ENCODE measurements at regions not wholly inside any gene's neighbourhood (a gene's known extent, or its start where the extent isn't known, plus 50 kb on each side); places are given as distances from the start of the nearest gene placed in this dataset.

DNA sequence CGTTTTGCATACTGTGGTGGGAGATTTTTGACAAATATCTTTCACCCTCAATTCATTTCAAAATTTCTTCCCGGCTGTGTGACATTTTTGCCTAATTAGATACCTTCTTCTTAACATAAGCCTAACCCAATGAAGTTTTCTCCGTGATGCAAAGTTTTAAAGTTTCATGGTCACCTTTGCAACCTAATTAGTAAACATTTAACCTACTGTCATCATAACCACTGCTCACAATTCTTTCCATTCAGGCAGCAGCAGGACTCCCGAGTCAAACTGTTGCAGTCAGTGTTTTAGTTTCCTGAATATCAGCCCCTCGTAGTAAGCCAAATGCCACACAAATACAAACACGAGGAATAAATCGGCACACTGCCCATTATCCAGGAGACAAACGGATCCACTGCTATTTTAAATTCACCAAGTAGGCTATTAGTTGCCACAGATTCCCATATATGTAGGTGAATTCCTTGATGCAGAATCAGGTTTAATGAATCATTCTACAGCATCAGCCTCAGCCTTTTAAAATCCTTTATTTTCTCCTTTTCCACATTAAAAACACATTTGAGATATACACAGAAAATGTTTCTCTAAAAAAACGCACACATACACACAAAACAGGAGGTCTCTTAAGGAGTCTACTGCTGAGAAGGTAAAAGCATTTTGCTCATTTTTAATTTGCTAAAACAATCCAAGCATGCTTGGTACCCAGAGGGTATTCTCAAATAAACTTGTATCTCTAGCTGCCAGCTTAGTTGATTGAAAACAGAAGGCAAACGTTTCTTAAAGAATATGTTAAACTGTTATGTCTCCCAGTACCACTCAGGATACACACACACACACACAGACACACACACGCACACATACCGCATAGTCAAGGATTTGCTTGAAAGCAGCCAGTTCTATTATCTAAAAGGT lies 106.5 kb upstream of the KCTD1 start:
- Histone ChIP-seq H3K36me3 (replicated peaks) (no peaks in the 10 kb centered on the region), H3K4me3 (ENCODE audit: low read depth, low read length) (no peak overlapping the region), H3K27ac (no peak overlapping the region), H3K27me3 (replicated peaks) (peaks cover 28% of the 10 kb centered on the region)
- DNase-seq, result no peak
- TF ChIP-seq, protein P1, sequence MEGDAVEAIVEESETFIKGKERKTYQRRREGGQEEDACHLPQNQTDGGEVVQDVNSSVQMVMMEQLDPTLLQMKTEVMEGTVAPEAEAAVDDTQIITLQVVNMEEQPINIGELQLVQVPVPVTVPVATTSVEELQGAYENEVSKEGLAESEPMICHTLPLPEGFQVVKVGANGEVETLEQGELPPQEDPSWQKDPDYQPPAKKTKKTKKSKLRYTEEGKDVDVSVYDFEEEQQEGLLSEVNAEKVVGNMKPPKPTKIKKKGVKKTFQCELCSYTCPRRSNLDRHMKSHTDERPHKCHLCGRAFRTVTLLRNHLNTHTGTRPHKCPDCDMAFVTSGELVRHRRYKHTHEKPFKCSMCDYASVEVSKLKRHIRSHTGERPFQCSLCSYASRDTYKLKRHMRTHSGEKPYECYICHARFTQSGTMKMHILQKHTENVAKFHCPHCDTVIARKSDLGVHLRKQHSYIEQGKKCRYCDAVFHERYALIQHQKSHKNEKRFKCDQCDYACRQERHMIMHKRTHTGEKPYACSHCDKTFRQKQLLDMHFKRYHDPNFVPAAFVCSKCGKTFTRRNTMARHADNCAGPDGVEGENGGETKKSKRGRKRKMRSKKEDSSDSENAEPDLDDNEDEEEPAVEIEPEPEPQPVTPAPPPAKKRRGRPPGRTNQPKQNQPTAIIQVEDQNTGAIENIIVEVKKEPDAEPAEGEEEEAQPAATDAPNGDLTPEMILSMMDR (IDR thresholded peaks at IDR 0.05; ENCODE audit: low read depth, low read length, missing control alignments), result no peak
- in situ Hi-C loops (cut with HindIII; ENCODE audit: low pct_ligation_motif_present, low sequenced_read_pairs), result no loop called here

DNA sequence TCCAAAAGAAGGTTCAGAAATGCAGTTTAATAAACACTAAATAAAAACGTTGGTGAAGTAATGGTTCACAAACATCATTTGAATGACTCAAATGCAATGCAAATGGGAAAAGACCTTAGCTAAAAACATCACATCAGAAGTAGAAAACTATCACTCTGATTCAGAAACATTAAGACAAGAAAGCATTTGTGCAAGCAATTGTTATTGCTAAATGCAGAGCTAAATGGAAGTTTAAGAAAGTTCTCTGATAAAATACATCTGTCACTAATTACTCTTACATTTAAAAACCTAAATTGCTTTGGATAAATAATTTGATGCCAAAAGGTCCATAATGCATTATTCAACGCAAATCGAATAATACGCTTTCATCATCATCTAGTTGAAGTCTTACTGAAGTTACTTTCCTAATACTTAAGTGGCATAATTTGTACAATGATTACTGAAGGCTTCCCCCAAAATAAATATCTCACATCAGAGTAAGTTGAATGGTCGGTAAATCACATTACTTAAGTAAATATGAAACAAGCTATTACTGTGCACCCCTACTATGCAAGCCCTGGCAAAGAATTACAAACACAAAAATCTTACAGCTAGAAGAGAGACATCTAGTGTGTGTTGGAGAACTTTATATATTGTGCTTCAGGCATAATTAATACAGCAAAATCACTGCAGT lies 105.7 kb upstream of the KCTD1 start:
- in situ Hi-C loops (cut with HindIII; ENCODE audit: low pct_ligation_motif_present, low sequenced_read_pairs), result no loop called here
- Histone ChIP-seq H3K27ac (no peak overlapping the region), H3K4me3 (ENCODE audit: low read depth, low read length) (no peak overlapping the region), H3K36me3 (replicated peaks) (no peaks in the 10 kb centered on the region), H3K27me3 (replicated peaks) (peaks cover 25% of the 10 kb centered on the region)
- TF ChIP-seq, protein P1 (IDR thresholded peaks at IDR 0.05; ENCODE audit: low read depth, low read length, missing control alignments), result no peak
- DNase-seq, result no peak

DNA sequence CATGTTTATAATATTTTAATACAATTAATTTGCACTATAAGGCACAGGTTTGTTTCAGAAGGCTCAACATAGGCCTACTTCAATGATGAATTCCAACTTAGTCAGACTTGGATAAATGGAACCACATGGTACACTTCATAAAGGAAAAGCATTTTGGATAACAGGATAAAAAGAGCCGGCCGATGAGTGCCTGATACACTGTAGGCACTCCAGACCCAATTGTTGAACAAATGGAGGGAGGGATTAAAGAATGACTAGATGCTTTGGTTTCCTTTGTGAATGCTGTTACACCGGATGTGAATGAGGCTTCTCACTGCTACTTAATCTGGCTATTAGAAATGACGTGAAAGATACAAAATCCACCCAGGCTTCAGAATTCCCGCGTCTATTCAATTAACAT lies 104.1 kb upstream of the KCTD1 start:
- no peak overlapping the region for H3K4me3 ChIP-seq (ENCODE audit: low read depth, low read length)
- TF ChIP-seq, protein P1 (IDR thresholded peaks at IDR 0.05; ENCODE audit: low read depth, low read length, missing control alignments), result no peak
- no peaks in the 10 kb centered on the region for H3K36me3 ChIP-seq (replicated peaks)
- no peak for DNase-seq
- H3K27me3 ChIP-seq (replicated peaks), result peaks cover 15% of the 10 kb centered on the region
- H3K27ac ChIP-seq, result no peak overlapping the region
- in situ Hi-C loops (cut with HindIII; ENCODE audit: low pct_ligation_motif_present, low sequenced_read_pairs), result no loop called here

DNA sequence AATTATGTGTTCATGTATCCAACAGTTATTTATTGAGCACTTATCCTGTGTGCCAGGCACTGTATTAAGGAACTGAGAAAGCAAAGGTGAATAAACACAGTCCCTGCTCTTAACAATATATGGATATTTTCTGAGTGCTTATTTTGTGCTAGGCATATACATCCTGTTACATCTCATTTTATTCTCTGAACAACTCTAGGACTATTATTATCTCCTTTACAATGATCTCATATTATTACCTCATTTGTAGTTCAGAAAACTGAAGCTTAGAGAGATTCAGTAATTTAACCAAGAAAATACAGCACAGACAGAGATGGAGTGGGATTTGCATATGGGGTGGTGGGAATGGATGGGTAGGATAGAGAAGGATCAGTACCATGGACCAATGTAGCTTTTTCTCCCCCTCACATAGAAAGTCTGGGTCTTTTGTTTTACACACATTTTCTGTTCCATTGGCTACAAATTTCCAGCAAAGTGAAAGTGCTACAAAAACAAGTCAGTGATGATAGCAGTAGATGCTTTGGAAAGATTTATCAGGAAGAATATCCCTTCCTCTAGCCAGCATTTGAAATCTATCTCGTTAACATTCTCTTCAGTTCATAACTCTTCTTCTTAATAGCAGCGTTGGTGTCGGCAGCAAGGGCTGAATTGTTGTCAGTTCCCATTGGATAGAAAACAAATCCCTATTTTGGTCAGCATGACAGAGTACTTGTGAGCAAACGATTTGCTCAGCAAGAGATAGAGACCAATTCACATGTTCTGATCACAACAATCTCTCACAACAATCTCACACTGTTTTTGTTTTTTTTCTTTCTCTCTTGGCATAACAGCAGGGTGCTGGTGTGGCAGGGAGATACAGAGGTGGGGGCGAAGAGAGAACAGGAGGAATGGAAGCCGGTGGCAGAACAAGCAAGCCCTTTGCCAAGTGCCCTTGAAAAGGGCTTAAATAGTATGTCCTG lies 102.2 kb upstream of the KCTD1 start:
- DNase-seq, result no peak
- Histone ChIP-seq H3K4me3 (ENCODE audit: low read depth, low read length) (no peak overlapping the region), H3K27ac (no peak overlapping the region), H3K36me3 (replicated peaks) (no peaks in the 10 kb centered on the region), H3K27me3 (replicated peaks) (peaks cover 13% of the 10 kb centered on the region)
- TF ChIP-seq, protein P1 (IDR thresholded peaks at IDR 0.05; ENCODE audit: low read depth, low read length, missing control alignments), result no peak
- in situ Hi-C loops (cut with HindIII; ENCODE audit: low pct_ligation_motif_present, low sequenced_read_pairs), result no loop called here

DNA sequence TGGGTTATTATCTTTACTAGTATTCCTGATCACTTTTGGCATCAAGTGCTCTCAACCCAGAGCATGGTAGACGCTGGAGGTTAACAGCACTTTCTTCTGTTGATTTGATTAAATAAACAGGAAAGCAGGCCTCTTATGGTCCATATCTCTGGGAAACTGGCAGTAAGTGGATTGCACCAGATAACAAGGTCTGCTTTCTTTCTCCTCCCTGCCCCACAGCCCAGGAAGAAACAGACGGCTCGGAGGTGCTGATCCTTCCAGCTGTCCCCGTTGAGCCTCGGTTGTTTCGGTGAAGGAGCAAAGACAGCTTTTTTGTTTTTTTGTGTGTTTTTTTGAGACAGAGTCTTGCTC lies 100.8 kb upstream of the KCTD1 start:
- no peak overlapping the region for H3K4me3 ChIP-seq (ENCODE audit: low read depth, low read length)
- no peak overlapping the region for H3K27ac ChIP-seq
- DNase-seq, result no peak
- H3K27me3 ChIP-seq (replicated peaks), result peaks cover 11% of the 10 kb centered on the region
- TF ChIP-seq, protein P1 (IDR thresholded peaks at IDR 0.05; ENCODE audit: low read depth, low read length, missing control alignments), result no peak
- no peaks in the 10 kb centered on the region for H3K36me3 ChIP-seq (replicated peaks)
- in situ Hi-C loops (cut with HindIII; ENCODE audit: low pct_ligation_motif_present, low sequenced_read_pairs), result no loop called here
